ENCODE measurements at regions not wholly inside any gene's neighbourhood (a gene's known extent, or its start where the extent isn't known, plus 50 kb on each side); places are given as distances from the start of the nearest gene placed in this dataset.

- Histone ChIP-seq H2AFZ (ENCODE audit: low read length) (no peak overlapping the region), H3K9me2 (replicated peaks; ENCODE audit: low read depth, low read length) (no peaks in the 10 kb centered on the region), H3F3A (ENCODE audit: low read depth) (no peaks in the 10 kb centered on the region), H3K4me3 (ENCODE audit: low read length, poor library complexity, severe bottlenecking) (no peak overlapping the region), H3K36me3 (ENCODE audit: insufficient read depth, low read length) (no peaks in the 10 kb centered on the region), H3K4me1 (ENCODE audit: insufficient read depth, low read length, poor library complexity, severe bottlenecking) (no peaks in the 10 kb centered on the region), H4K20me1 (ENCODE audit: insufficient read depth, low read length, poor library complexity, severe bottlenecking) (no peaks in the 10 kb centered on the region), H3K4me2 (ENCODE audit: low read depth, low read length, poor library complexity, severe bottlenecking) (no peak overlapping the region), H3K79me2 (ENCODE audit: insufficient read depth, low read length) (no peaks in the 10 kb centered on the region), H3K27me3 (ENCODE audit: insufficient read depth, low read length, poor library complexity, severe bottlenecking) (no peaks in the 10 kb centered on the region), H3K9ac (ENCODE audit: low read depth, low read length, poor library complexity, severe bottlenecking) (no peak overlapping the region), H3K9me3 (ENCODE audit: insufficient read depth, low read depth, low read length) (no peaks in the 10 kb centered on the region)
- TF ChIP-seq EZH2phosphoT487 (IDR thresholded peaks at IDR 0.05; ENCODE audit: borderline replicate concordance), result no peak
- no peak for TF ChIP-seq CTCF (conservative IDR thresholded peaks at IDR 0.05; ENCODE audit: low read length)
Measured at GRCh38 chr5:141747152-141748141, 65.4 kb upstream of the ARAP3 start.

GRCh38 chr5:141746395-141746794 lies 64.4 kb upstream of the ARAP3 start:
- TF ChIP-seq EZH2phosphoT487 (IDR thresholded peaks at IDR 0.05; ENCODE audit: borderline replicate concordance), result no peak
- TF ChIP-seq CTCF (conservative IDR thresholded peaks at IDR 0.05; ENCODE audit: low read length), result no peak
- no peaks in the 10 kb centered on the region for H3K27me3 ChIP-seq (ENCODE audit: insufficient read depth, low read length, poor library complexity, severe bottlenecking)
- H3K4me2 ChIP-seq (ENCODE audit: low read depth, low read length, poor library complexity, severe bottlenecking), result no peak overlapping the region
- H3F3A ChIP-seq (ENCODE audit: low read depth), result no peaks in the 10 kb centered on the region
- H3K4me3 ChIP-seq (ENCODE audit: low read length, poor library complexity, severe bottlenecking), result no peak overlapping the region
- no peak overlapping the region for H3K9ac ChIP-seq (ENCODE audit: low read depth, low read length, poor library complexity, severe bottlenecking)
- H3K4me1 ChIP-seq (ENCODE audit: insufficient read depth, low read length, poor library complexity, severe bottlenecking), result no peaks in the 10 kb centered on the region
- H3K36me3 ChIP-seq (ENCODE audit: insufficient read depth, low read length), result no peaks in the 10 kb centered on the region
- H3K9me2 ChIP-seq (replicated peaks; ENCODE audit: low read depth, low read length), result no peaks in the 10 kb centered on the region
- H2AFZ ChIP-seq (ENCODE audit: low read length), result no peak overlapping the region
- H4K20me1 ChIP-seq (ENCODE audit: insufficient read depth, low read length, poor library complexity, severe bottlenecking), result no peaks in the 10 kb centered on the region
- H3K79me2 ChIP-seq (ENCODE audit: insufficient read depth, low read length), result no peaks in the 10 kb centered on the region
- no peaks in the 10 kb centered on the region for H3K9me3 ChIP-seq (ENCODE audit: insufficient read depth, low read depth, low read length)

- Histone ChIP-seq H3K9me3 (ENCODE audit: insufficient read depth, low read depth, low read length) (no peaks in the 10 kb centered on the region), H3F3A (ENCODE audit: low read depth) (no peaks in the 10 kb centered on the region), H3K4me2 (ENCODE audit: low read depth, low read length, poor library complexity, severe bottlenecking) (no peak overlapping the region), H3K9ac (ENCODE audit: low read depth, low read length, poor library complexity, severe bottlenecking) (no peak overlapping the region), H3K4me1 (ENCODE audit: insufficient read depth, low read length, poor library complexity, severe bottlenecking) (no peaks in the 10 kb centered on the region), H3K9me2 (replicated peaks; ENCODE audit: low read depth, low read length) (no peaks in the 10 kb centered on the region), H3K36me3 (ENCODE audit: insufficient read depth, low read length) (no peaks in the 10 kb centered on the region), H3K4me3 (ENCODE audit: low read length, poor library complexity, severe bottlenecking) (no peak overlapping the region), H4K20me1 (ENCODE audit: insufficient read depth, low read length, poor library complexity, severe bottlenecking) (no peaks in the 10 kb centered on the region), H3K27me3 (ENCODE audit: insufficient read depth, low read length, poor library complexity, severe bottlenecking) (no peaks in the 10 kb centered on the region), H2AFZ (ENCODE audit: low read length) (no peak overlapping the region), H3K79me2 (ENCODE audit: insufficient read depth, low read length) (no peaks in the 10 kb centered on the region)
- no peak for TF ChIP-seq CTCF (conservative IDR thresholded peaks at IDR 0.05; ENCODE audit: low read length)
- no peak for TF ChIP-seq EZH2phosphoT487 (IDR thresholded peaks at IDR 0.05; ENCODE audit: borderline replicate concordance)
Measured at GRCh38 chr5:141745390-141745789, 63.4 kb upstream of the ARAP3 start.
